H1 (cell line): ENCODE measurements at regions not wholly inside any gene's neighbourhood (a gene's known extent, or its start where the extent isn't known, plus 50 kb on each side); places are given as distances from the start of the nearest gene placed in this dataset.

ENCODE experiments used
- CTCF ChIA-PET: fragments of 300-600 bp; sonication (Branson Sonifier 250); formaldehyde crosslinking; loops from one replicate; lab custom pipeline; 2021; ENCODE audit not compliant: partially characterized antibody; lab: Charles Lee
- POLR2A ChIA-PET: fragments of 300-600 bp; sonication (Branson Sonifier 250); formaldehyde crosslinking; loops from one replicate; lab custom pipeline; 2021; ENCODE audit warnings: inconsistent platforms; ENCODE audit not compliant: partially characterized antibody; lab: Charles Lee
- DNase-seq, 2 experiments: peaks; one replicate each; pipeline versions ENCODE4 v3.0.0 to v3.0.0-alpha.2; 2010 to 2022; ENCODE audit warnings: low spot score in 2 of 2, low read depth in 1 of 2, mixed read lengths in 1 of 2
- FAIRE-seq: peaks from 2 replicates; lab custom pipeline; 2011; peaks lifted over from hg19 to GRCh38; lab: Jason Lieb, UNC
- H2AFZ ChIP-seq: 2 replicates; pipeline ENCODE4 v1.8.1; 2012; ENCODE audit warnings: low read length, inconsistent platforms
- H2AK5ac ChIP-seq: 2 replicates; pipeline ENCODE4 v1.6.1; 2013; ENCODE audit warnings: low read depth, low read length
- H2BK120ac ChIP-seq: replicated peaks from 2 replicates; pipeline ENCODE3; 2013; ENCODE audit warnings: low read depth, low read length, inconsistent platforms
- H2BK12ac ChIP-seq: 2 replicates; pipeline ENCODE4 v1.6.1; 2013; ENCODE audit warnings: low read depth, low read length
- H2BK15ac ChIP-seq: 2 replicates; pipeline ENCODE4 v1.6.1; 2013; ENCODE audit warnings: low read length
- H2BK20ac ChIP-seq: 2 replicates; pipeline ENCODE4 v1.6.1; 2013; ENCODE audit warnings: low read length
- H2BK5ac ChIP-seq: 2 replicates; pipeline ENCODE4 v1.6.1; 2013; ENCODE audit warnings: low read depth, low read length
- H3K14ac ChIP-seq: 2 replicates; pipeline ENCODE4 v1.6.1; 2013; ENCODE audit warnings: inconsistent platforms; ENCODE audit not compliant: insufficient read length
- H3K18ac ChIP-seq: 2 replicates; pipeline ENCODE4 v1.6.1; 2013; ENCODE audit warnings: low read length; ENCODE audit errors: extremely low read depth
- H3K23ac ChIP-seq: 2 replicates; pipeline ENCODE4 v1.6.1; 2013; ENCODE audit warnings: inconsistent platforms; ENCODE audit not compliant: insufficient read length
- H3K23me2 ChIP-seq: 2 replicates; pipeline ENCODE4 v1.6.1; 2013; ENCODE audit warnings: low read depth, low read length
- H3K27ac ChIP-seq: 2 replicates; pipeline ENCODE4 v1.6.1; 2011; ENCODE audit warnings: low read depth, low read length, inconsistent platforms
- H3K27me3 ChIP-seq, 4 experiments: replicated peaks in 1 of 4; 1 replicate in 1 of 4; 2 replicates in 3 of 4; pipeline versions ENCODE4 v1.6.1 to v1.8.1; 2011 to 2013; ENCODE audit warnings: low read length in 3 of 4, mild to moderate bottlenecking in 3 of 4, inconsistent platforms in 2 of 4, mixed read lengths in 2 of 4, moderate library complexity in 1 of 4; ENCODE audit not compliant: control insufficient read depth in 3 of 4, insufficient read depth in 3 of 4; ENCODE audit errors: extremely low read depth in 1 of 4
- H3K36me3 ChIP-seq, 4 experiments: 2 replicates each; pipeline versions ENCODE4 v1.6.1 to v1.8.1; 2011 to 2013; ENCODE audit warnings: mild to moderate bottlenecking in 4 of 4, low read length in 3 of 4, moderate library complexity in 2 of 4, control low read depth in 1 of 4, inconsistent platforms in 1 of 4; ENCODE audit not compliant: insufficient read depth in 4 of 4, control insufficient read depth in 2 of 4
- H3K4ac ChIP-seq: replicated peaks from 2 replicates; pipeline ENCODE3; 2013; ENCODE audit warnings: low read length, low read depth, mixed read lengths, inconsistent platforms; ENCODE audit not compliant: insufficient read length
- H3K4me1 ChIP-seq, 4 experiments: replicated peaks in 1 of 4; 1 replicate in 1 of 4; 2 replicates in 3 of 4; pipeline versions ENCODE4 v1.6.1 to v1.8.1; 2011 to 2013; ENCODE audit warnings: low read length in 3 of 4, inconsistent platforms in 2 of 4, mixed read lengths in 1 of 4; ENCODE audit not compliant: insufficient read depth in 4 of 4, control insufficient read depth in 3 of 4
- H3K4me2 ChIP-seq, 2 experiments: 2 replicates each; pipeline versions ENCODE4 v1.6.1 to v1.8.1; 2011 to 2013; ENCODE audit warnings: low read depth in 2 of 2, low read length in 2 of 2, control low read depth in 1 of 2, inconsistent platforms in 1 of 2, mild to moderate bottlenecking in 1 of 2; ENCODE audit not compliant: insufficient read depth in 1 of 2
- H3K4me3 ChIP-seq, 4 experiments: fragments of 200-600, 300-600 bp in 1 of 4; sonication (generic), shearing (Covaris generic), sonication (Bioruptor Twin) in 1 of 4; 2 replicates each; pipeline versions ENCODE4 v1.5.1 to v1.8.1; 2011 to 2016; ENCODE audit warnings: low read length in 4 of 4, low read depth in 3 of 4, control low read depth in 2 of 4, inconsistent platforms in 2 of 4, mild to moderate bottlenecking in 2 of 4, mixed read lengths in 1 of 4, moderate library complexity in 1 of 4; ENCODE audit not compliant: insufficient read depth in 2 of 4; ENCODE audit errors: extremely low read depth in 1 of 4
- H3K56ac ChIP-seq: replicated peaks from 2 replicates; pipeline ENCODE3; 2013; ENCODE audit warnings: low read depth, mild to moderate bottlenecking, mixed read lengths, low read length, inconsistent platforms; ENCODE audit not compliant: insufficient read length
- H3K79me1 ChIP-seq: 2 replicates; pipeline ENCODE4 v1.6.1; 2013; ENCODE audit warnings: low read depth, low read length, control low read depth
- H3K79me2 ChIP-seq, 2 experiments: 2 replicates each; pipeline versions ENCODE4 v1.6.1 to v1.8.1; 2012 to 2013; ENCODE audit warnings: low read length in 2 of 2, mild to moderate bottlenecking in 2 of 2, inconsistent platforms in 1 of 2; ENCODE audit not compliant: insufficient read depth in 2 of 2, control insufficient read depth in 1 of 2
- H3K9ac ChIP-seq, 4 experiments: replicated peaks in 1 of 4; 1 replicate in 1 of 4; 2 replicates in 3 of 4; pipeline versions ENCODE4 v1.6.1 to v1.8.1; 2011 to 2013; ENCODE audit warnings: low read depth in 3 of 4, low read length in 3 of 4, control low read depth in 2 of 4, mild to moderate bottlenecking in 2 of 4, moderate library complexity in 2 of 4, inconsistent platforms in 1 of 4; ENCODE audit errors: extremely low read depth in 1 of 4
- H3K9me3 ChIP-seq, 2 experiments: 2 replicates each; pipeline versions ENCODE4 v1.6.1 to v1.8.1; 2012 to 2013; ENCODE audit warnings: mild to moderate bottlenecking in 2 of 2, moderate library complexity in 2 of 2, control low read depth in 1 of 2, inconsistent platforms in 1 of 2, low read depth in 1 of 2, low read length in 1 of 2, mixed read lengths in 1 of 2; ENCODE audit not compliant: insufficient read depth in 2 of 2
- H4K20me1 ChIP-seq, 2 experiments: replicated peaks in 1 of 2; 2 replicates each; pipeline versions ENCODE3 to v1.8.1; 2011 to 2013; ENCODE audit warnings: inconsistent platforms in 2 of 2, low read length in 2 of 2, mild to moderate bottlenecking in 1 of 2; ENCODE audit not compliant: insufficient read depth in 2 of 2, control insufficient read depth in 1 of 2
- H4K5ac ChIP-seq: 2 replicates; pipeline ENCODE4 v1.6.1; 2013; ENCODE audit warnings: low read length, low read depth, mixed read lengths, inconsistent platforms; ENCODE audit not compliant: insufficient read length
- H4K8ac ChIP-seq: 2 replicates; pipeline ENCODE4 v1.8.0; 2013; ENCODE audit warnings: mild to moderate bottlenecking, moderate library complexity, low read length, inconsistent platforms; ENCODE audit not compliant: insufficient read depth; ENCODE audit errors: extremely low read depth
- H4K91ac ChIP-seq: replicated peaks from 2 replicates; pipeline ENCODE3; 2013; ENCODE audit warnings: low read length, mixed read lengths, inconsistent platforms; ENCODE audit not compliant: insufficient read length
- EGR1 ChIP-seq: IDR thresholded peaks from 2 replicates; pipeline ENCODE4 v1.6.1; 2011; ENCODE audit warnings: low read depth, low read length, borderline replicate concordance
- FOSL1 ChIP-seq: IDR thresholded peaks from 2 replicates; pipeline ENCODE4 v1.6.1; 2011; ENCODE audit warnings: mild to moderate bottlenecking, low read depth, low read length, moderate library complexity; ENCODE audit not compliant: insufficient read depth
- TCF12 ChIP-seq: IDR thresholded peaks from 2 replicates; pipeline ENCODE4 v1.6.1; 2011; ENCODE audit warnings: low read depth, mild to moderate bottlenecking, low read length
- WGBS, 2 experiments: shearing (Covaris generic) in 1 of 2; methylation state at CpG; one replicate each; pipeline versions ENCODE4 v1.1.6 to v1.1.7; 2013 to 2015; ENCODE audit warnings: low lambda C conversion rate in 2 of 2, mixed read lengths in 2 of 2, inconsistent platforms in 1 of 2, low coverage in 1 of 2, missing lambda C conversion rate in 1 of 2; ENCODE audit not compliant: insufficient replicate concordance in 2 of 2, insufficient coverage in 1 of 2, insufficient read length in 1 of 2; ENCODE audit errors: extremely low coverage in 1 of 2, missing lambda C conversion rate in 1 of 2; 5-methylcytosine and 5-hydroxymethylcytosine counted together

GRCh38 chr11:131066551-131066950 lies 150.3 kb upstream of the SNX19 start:
- Histone ChIP-seq H3K56ac (no peak overlapping the region), H2BK20ac (no peak overlapping the region), H2BK15ac (no peak overlapping the region), H2AFZ (no peak overlapping the region), H3K4me3 (no peak overlapping the region), H3K27ac (no peak overlapping the region), H4K5ac (no peak overlapping the region), H3K18ac (no peak overlapping the region), H4K20me1 (no peaks in the 10 kb centered on the region), H3K14ac (no peak overlapping the region), H2AK5ac (no peak overlapping the region), H3K27me3 (no peaks in the 10 kb centered on the region; a peak in 1 of 7 replicates), H3K9ac (no peak overlapping the region), H3K23ac (no peak overlapping the region), H3K23me2 (no peaks in the 10 kb centered on the region; the same call in 1 of the 2 replicates), H2BK12ac (no peak overlapping the region), H4K8ac (no peak overlapping the region), H3K4me1 (peaks cover 0 to 12% (median 8%) of the 10 kb centered on the region in 4 experiments; a peak in 5 of 7 replicates), H2BK5ac (no peak overlapping the region), H3K4me2 (no peak overlapping the region), H4K91ac (no peak overlapping the region), H3K79me2 (no peaks in the 10 kb centered on the region), H3K36me3 (no peaks in the 10 kb centered on the region), H3K79me1 (no peaks in the 10 kb centered on the region), H3K4ac (no peak overlapping the region), H2BK120ac (no peak overlapping the region), H3K9me3 (peaks cover 12 to 14% of the 10 kb centered on the region in 2 experiments)
- no peak for DNase-seq
- FAIRE-seq: no peak
- POLR2A ChIA-PET: no interaction called here
- WGBS, 2 experiments: 93% methylated on average over 7 of the region's 7 CpGs; no CpG with 5 or more reads in 1 of the 2 experiments
- no peak for TF ChIP-seq EGR1
- no peak for TF ChIP-seq FOSL1
- TF ChIP-seq TCF12: no peak
- CTCF ChIA-PET: interaction anchor here (0.8 to 5.2 kb wide), 15 partner anchors 24 to 608 kb away, joined by 3 to 59 read pairs (median 4); no protein-coding TSS in a partner anchor
